MM.1S (cell line): ENCODE measurements at regions not wholly inside any gene's neighbourhood (a gene's known extent, or its start where the extent isn't known, plus 50 kb on each side); places are given as distances from the start of the nearest gene placed in this dataset.

Experiments used
- CTCF ChIP-seq: fragments of 300-600 bp; sonication (generic); IDR thresholded peaks from 2 replicates; pipeline ENCODE4 v1.5.1; 2016; ENCODE audit warnings: antibody characterized with exemption, low read length, mixed read lengths
- EZH2 ChIP-seq: fragments of 300-600 bp; sonication (generic); optimal IDR thresholded peaks from 2 replicates; pipeline ENCODE3; 2017; ENCODE audit warnings: low read depth, mild to moderate bottlenecking, antibody characterized with exemption, low read length, mixed read lengths

GRCh38 chr16:25637236-25637635 is 54.5 kb upstream of the HS3ST4 start:
- TF ChIP-seq CTCF (no peak), EZH2 (no peak)
